ENCODE measurements at regions not wholly inside any gene's neighbourhood (a gene's known extent, or its start where the extent isn't known, plus 50 kb on each side); places are given as distances from the start of the nearest gene placed in this dataset.
A peak's percentile ranks its signal among the peaks of the same experiment; 100 is the strongest.

GRCh38 chr11:15336021-15336420 is 221.3 kb downstream of the INSC start:
- Histone ChIP-seq H3K18ac (ENCODE audit: insufficient read length, low read depth, low read length) (no peak overlapping the region), H2AK5ac (ENCODE audit: insufficient read length, low read length) (no peak overlapping the region), H4K91ac (ENCODE audit: insufficient read length, low read depth, low read length) (no peak overlapping the region), H3K27ac (ENCODE audit: insufficient read length, low read depth, low read length) (no peak overlapping the region), H3K56ac (ENCODE audit: insufficient read length, low read depth, low read length) (no peak overlapping the region), H3K79me1 (ENCODE audit: insufficient read depth, low read depth, low read length, poor library complexity, severe bottlenecking) (no peaks in the 10 kb centered on the region), H2BK120ac (ENCODE audit: low read depth, low read length, poor library complexity, severe bottlenecking) (no peak overlapping the region), H2BK12ac (ENCODE audit: insufficient read length, low read depth, low read length) (no peak overlapping the region), H4K20me1 (ENCODE audit: control insufficient read depth, insufficient read depth, insufficient read length) (no peaks in the 10 kb centered on the region), H4K5ac (ENCODE audit: insufficient read length, low read depth, low read length) (no peak overlapping the region), H3K4ac (ENCODE audit: low read depth, low read length) (no peak overlapping the region), H3K23me2 (ENCODE audit: insufficient read length, low read depth, low read length, poor library complexity, severe bottlenecking) (no peaks in the 10 kb centered on the region), H3K23ac (ENCODE audit: insufficient read length, low read depth, low read length) (no peak overlapping the region), H2BK15ac (ENCODE audit: low read depth, low read length) (no peak overlapping the region), H3K9ac (ENCODE audit: extremely low read depth, insufficient read length, low read length) (no peak overlapping the region), H3K79me2 (ENCODE audit: insufficient read depth, low read length) (no peaks in the 10 kb centered on the region), H3K4me2 (ENCODE audit: insufficient read depth, insufficient read length, low read length) (no peak overlapping the region), H2BK5ac (ENCODE audit: insufficient read length, low read length) (no peak overlapping the region), H3T11ph (ENCODE audit: low read length) (no peak overlapping the region), H2AFZ (ENCODE audit: low read length) (no peak overlapping the region), H2BK20ac (ENCODE audit: low read depth, low read length, poor library complexity, severe bottlenecking) (no peak overlapping the region), H4K8ac (replicated peaks; ENCODE audit: insufficient read length, low read depth, low read length) (no peak overlapping the region), H3K14ac (ENCODE audit: insufficient read depth, low read length) (no peak overlapping the region), H3K4me1 (ENCODE audit: insufficient read depth, low read length) (no peaks in the 10 kb centered on the region), H3K9me3 (ENCODE audit: control insufficient read depth, low read depth, low read length) (no peaks in the 10 kb centered on the region), H3K27me3 (ENCODE audit: insufficient read depth, low read length) (no peaks in the 10 kb centered on the region)
- H3K4me1 Mint-ChIP-seq: peaks cover 16 to 20% of the 10 kb centered on the region in 2 experiments
- peak; percentile 48 for DNase-seq
- peaks cover 3 to 20% (median 11%) of the 10 kb centered on the region in 3 experiments for H3K36me3 Mint-ChIP-seq (ENCODE audit: insufficient read depth in 1 of 3, low read depth in 3 of 3)
- H3K27ac Mint-ChIP-seq: peak overlapping the region in 1 of 3 experiments; percentile 33; a peak in 2 of 7 replicates
- H3K4me3 Mint-ChIP-seq: no peak overlapping the region
- no CpG with 5 or more reads among the region's 3 CpGs for WGBS (ENCODE audit: extremely low coverage, insufficient read length, low lambda C conversion rate)
- peaks cover 6% of the 10 kb centered on the region; the same call in 1 of the 2 replicates for H3K27me3 Mint-ChIP-seq (ENCODE audit: low read depth)
- peaks cover 12 to 13% of the 10 kb centered on the region in 2 experiments for H3K9me3 Mint-ChIP-seq
- TF ChIP-seq CTCF (conservative IDR thresholded peaks at IDR 0.05): no peak

All from H9 (cell line).